ENCODE measurements at regions not wholly inside any gene's neighbourhood (a gene's known extent, or its start where the extent isn't known, plus 50 kb on each side); places are given as distances from the start of the nearest gene placed in this dataset.

- Mint-ChIP-seq H3K4me3 (no peak overlapping the region), H3K4me1 (no peaks in the 10 kb centered on the region), H3K9me3 (peaks cover 0 to 3% (median 0%) of the 10 kb centered on the region in 7 donors), H3K27me3 (ENCODE audit: low read depth in 3 of 3) (peaks cover 0 to 7% (median 2%) of the 10 kb centered on the region in 3 donors), H3K27ac (no peak overlapping the region), H3K36me3 (no peaks in the 10 kb centered on the region)
- intact Hi-C loops (cut with micrococcal nuclease) = no loop called here
- Histone ChIP-seq H3K4me3 (replicated peaks in 1 of 3; ENCODE audit: low read depth in 2 of 3, low read length in 3 of 3) (no peak overlapping the region), H3K36me3 (replicated peaks in 1 of 2; ENCODE audit: control insufficient read depth in 1 of 2, insufficient read depth in 2 of 2, low read length in 2 of 2) (no peaks in the 10 kb centered on the region), H3K27me3 (ENCODE audit: control insufficient read depth in 2 of 2, insufficient read depth in 2 of 2, low read length in 2 of 2) (peaks cover 3% of the 10 kb centered on the region in 2 donors), H3K4me2 (replicated peaks; ENCODE audit: extremely low read depth, low read length, poor library complexity, severe bottlenecking) (no peak overlapping the region), H3K4me1 (ENCODE audit: control insufficient read depth in 1 of 2, insufficient read depth in 2 of 2, low read length in 2 of 2) (no peaks in the 10 kb centered on the region), H3K9me3 (replicated peaks in 1 of 2; ENCODE audit: control insufficient read depth in 1 of 2, insufficient read depth in 1 of 2, low read length in 2 of 2) (no peaks in the 10 kb centered on the region), H2AFZ (ENCODE audit: insufficient read depth, low read depth, low read length, poor library complexity, severe bottlenecking) (no peak overlapping the region), H3K79me2 (ENCODE audit: insufficient read depth, low read length) (no peaks in the 10 kb centered on the region), H3K9ac (ENCODE audit: insufficient read depth, low read length, poor library complexity, severe bottlenecking) (no peak overlapping the region), H3K27ac (ENCODE audit: low read depth in 1 of 2, low read length in 2 of 2) (no peak overlapping the region), H4K20me1 (ENCODE audit: insufficient read depth, low read length) (no peaks in the 10 kb centered on the region)
- no peak for TF ChIP-seq CTCF (IDR thresholded peaks at IDR 0.05)
- no peak for DNase-seq
- no CpG with 5 or more reads among the region's 1 CpG for WGBS (ENCODE audit: insufficient coverage)
These were observed 378.2 kb upstream of the THBS1 start for GRCh38 chr15:39202641-39203040.

DNA sequence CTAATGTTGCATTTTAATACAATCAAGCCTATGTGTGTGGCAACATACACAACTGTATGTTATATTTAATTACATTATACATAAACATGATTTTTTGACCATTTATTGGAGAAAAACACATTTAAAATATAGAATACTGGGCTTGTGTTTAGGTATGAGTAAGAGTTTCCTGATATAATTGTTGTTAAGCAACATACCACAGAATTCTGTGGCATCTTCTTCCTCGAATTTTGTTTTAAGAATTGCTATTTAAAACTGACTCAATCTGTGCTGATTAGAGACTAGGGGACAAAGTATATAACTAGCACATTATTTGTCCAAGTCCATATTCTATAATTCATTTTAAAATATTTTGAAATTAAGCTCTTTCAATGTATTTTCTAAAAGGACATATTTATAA, 376.8 kb upstream of the THBS1 start:
- no peak overlapping the region for H3K4me3 Mint-ChIP-seq

More for the DNA sequence above, 376.8 kb upstream of the THBS1 start:
- peaks cover 0 to 3% (median 0%) of the 10 kb centered on the region in 7 donors for H3K9me3 Mint-ChIP-seq
- no peaks in the 10 kb centered on the region for H3K36me3 ChIP-seq (replicated peaks in 1 of 2; ENCODE audit: control insufficient read depth in 1 of 2, insufficient read depth in 2 of 2, low read length in 2 of 2)
- H3K4me1 ChIP-seq (ENCODE audit: control insufficient read depth in 1 of 2, insufficient read depth in 2 of 2, low read length in 2 of 2) = no peaks in the 10 kb centered on the region
- H3K27ac Mint-ChIP-seq = no peak overlapping the region
- no peak overlapping the region for H3K27ac ChIP-seq (ENCODE audit: low read depth in 1 of 2, low read length in 2 of 2)
- no peak overlapping the region for H2AFZ ChIP-seq (ENCODE audit: insufficient read depth, low read depth, low read length, poor library complexity, severe bottlenecking)
- no peak overlapping the region for H3K4me3 ChIP-seq (replicated peaks in 1 of 3; ENCODE audit: low read depth in 2 of 3, low read length in 3 of 3)
- intact Hi-C loops (cut with micrococcal nuclease) = no loop called here
- peak in 1 of 3 donors; percentile 13 for DNase-seq
- H3K9ac ChIP-seq (ENCODE audit: insufficient read depth, low read length, poor library complexity, severe bottlenecking) = no peak overlapping the region
- WGBS (ENCODE audit: insufficient coverage) = no CpG with 5 or more reads among the region's 1 CpG
- H3K4me1 Mint-ChIP-seq = no peaks in the 10 kb centered on the region
- no peaks in the 10 kb centered on the region for H4K20me1 ChIP-seq (ENCODE audit: insufficient read depth, low read length)
- no peaks in the 10 kb centered on the region for H3K9me3 ChIP-seq (replicated peaks in 1 of 2; ENCODE audit: control insufficient read depth in 1 of 2, insufficient read depth in 1 of 2, low read length in 2 of 2)
- H3K27me3 ChIP-seq (ENCODE audit: control insufficient read depth in 2 of 2, insufficient read depth in 2 of 2, low read length in 2 of 2) = no peaks in the 10 kb centered on the region
- H3K79me2 ChIP-seq (ENCODE audit: insufficient read depth, low read length) = no peaks in the 10 kb centered on the region
- no peaks in the 10 kb centered on the region for H3K36me3 Mint-ChIP-seq
- peaks cover 0 to 5% (median 2%) of the 10 kb centered on the region in 3 donors for H3K27me3 Mint-ChIP-seq (ENCODE audit: low read depth in 3 of 3)
- H3K4me2 ChIP-seq (replicated peaks; ENCODE audit: extremely low read depth, low read length, poor library complexity, severe bottlenecking) = no peak overlapping the region
- no peak for TF ChIP-seq CTCF (IDR thresholded peaks at IDR 0.05)
